HG03442 (cell line): ENCODE measurements at regions not wholly inside any gene's neighbourhood (a gene's known extent, or its start where the extent isn't known, plus 50 kb on each side); places are given as distances from the start of the nearest gene placed in this dataset.
"Not testable (repeated sequence)": the region's sequence is repeated elsewhere in the genome, so short reads cannot be mapped to it uniquely, and the experiment has no call there.

Experiments
- ATAC-seq: cut with Tn5 transposase; IDR thresholded peaks from one replicate; pipeline ENCODE4 v1.9.1; 2021; ENCODE audit warnings: mild to moderate bottlenecking, moderate library complexity; ENCODE audit not compliant: unreplicated experiment

GRCh38 chr6:21908161-21908848 lies 314.8 kb downstream of the SOX4 start:
- ATAC-seq, result no peak

- ATAC-seq, result no peak
Observed at GRCh38 chr6:21909321-21909720, 315.8 kb downstream of the SOX4 start.

GRCh38 chr6:21911208-21911607 lies 317.7 kb downstream of the SOX4 start:
- no peak for ATAC-seq

GRCh38 chr6:21912151-21912832 lies 318.7 kb downstream of the SOX4 start:
- ATAC-seq, result no peak

- ATAC-seq, result peak; percentile 48
Observed at GRCh38 chr6:21914121-21914973, 320.8 kb downstream of the SOX4 start.

- ATAC-seq, result no peak
Observed at GRCh38 chr6:21915707-21916260, 322.2 kb downstream of the SOX4 start.

GRCh38 chr6:21918041-21918440 lies 324.5 kb downstream of the SOX4 start:
- no peak for ATAC-seq

GRCh38 chr6:21918666-21919065 lies 325.1 kb downstream of the SOX4 start:
- no peak for ATAC-seq

GRCh38 chr6:21922086-21922485 lies 328.5 kb downstream of the SOX4 start:
- ATAC-seq, result no peak

- no peak for ATAC-seq
Observed at GRCh38 chr6:21924002-21924401, 330.5 kb downstream of the SOX4 start.

GRCh38 chr6:21928827-21929226 lies 335.3 kb downstream of the SOX4 start:
- ATAC-seq, result no peak

GRCh38 chr6:21931641-21932335 lies 338.2 kb downstream of the SOX4 start:
- no peak for ATAC-seq

GRCh38 chr6:21933351-21933750 lies 339.8 kb downstream of the SOX4 start:
- no peak for ATAC-seq

GRCh38 chr6:21935142-21935541 lies 341.6 kb downstream of the SOX4 start:
- ATAC-seq, result no peak

- peak; percentile 85 for ATAC-seq
Observed at GRCh38 chr6:21935561-21936028, 342.0 kb downstream of the SOX4 start.

GRCh38 chr6:21937466-21937865 lies 343.9 kb downstream of the SOX4 start:
- no peak for ATAC-seq

- ATAC-seq, result not testable (repeated sequence)
Observed at GRCh38 chr6:21939066-21939465, 345.5 kb downstream of the SOX4 start.

GRCh38 chr6:21941926-21942325 lies 348.4 kb downstream of the SOX4 start:
- ATAC-seq, result no peak

- ATAC-seq, result no peak
Observed at GRCh38 chr6:21942897-21943296, 349.3 kb downstream of the SOX4 start.

GRCh38 chr6:21946298-21946783 lies 350.5 kb downstream of the PRL start:
- no peak for ATAC-seq
